BJ (cell line): ENCODE measurements at regions not wholly inside any gene's neighbourhood (a gene's known extent, or its start where the extent isn't known, plus 50 kb on each side); places are given as distances from the start of the nearest gene placed in this dataset.

ENCODE experiments used
- CTCF ChIA-PET: fragments of 350-600 bp; formaldehyde crosslinking; extraction: SDS; loops from one replicate; lab custom pipeline; 2021; ENCODE audit warnings: antibody characterized with exemption, inconsistent platforms; lab: Yijun Ruan, JAX
- POLR2A ChIA-PET: fragments of 300-600 bp; sonication (Branson Sonifier 250); formaldehyde crosslinking; extraction: SDS; loops from one replicate; lab custom pipeline; 2021; ENCODE audit warnings: antibody characterized with exemption; lab: Charles Lee
- DNase-seq: peaks from one replicate; pipeline ENCODE4 v3.0.0-alpha.2; 2011; ENCODE audit warnings: low read depth
- H3K27me3 ChIP-seq: 2 replicates; pipeline ENCODE4 v1.6.0; 2011; ENCODE audit warnings: low read length; ENCODE audit not compliant: control insufficient read depth, insufficient read depth
- H3K36me3 ChIP-seq: 2 replicates; pipeline ENCODE4 v1.5.1; 2011; ENCODE audit warnings: low read length; ENCODE audit not compliant: control insufficient read depth, insufficient read depth
- H3K4me3 ChIP-seq: 2 replicates; pipeline ENCODE4 v1.5.1; 2011; ENCODE audit warnings: low read depth, mild to moderate bottlenecking, control low read depth, low read length
- CTCF ChIP-seq: IDR thresholded peaks from 2 replicates; pipeline ENCODE4 v1.5.1; 2011; ENCODE audit warnings: low read depth, mild to moderate bottlenecking, control low read depth, inconsistent platforms, low read length, moderate library complexity; ENCODE audit not compliant: insufficient read depth

- CTCF ChIA-PET: interaction anchor here (0.8 to 1.6 kb wide), 3 partner anchors 8 to 272 kb away, joined by 3 to 6 read pairs (median 5); no protein-coding TSS in a partner anchor
- POLR2A ChIA-PET: no interaction called here
- Histone ChIP-seq H3K36me3 (no peaks in the 10 kb centered on the region), H3K4me3 (no peak overlapping the region), H3K27me3 (peaks cover 5% of the 10 kb centered on the region; the same call in 1 of the 2 replicates)
- no peak for DNase-seq
- no peak for TF ChIP-seq CTCF
Observed at GRCh38 chr20:51265361-51265760, 242.5 kb upstream of the KCNG1 start.

GRCh38 chr20:51262240-51262639 is 239.3 kb upstream of the KCNG1 start:
- Histone ChIP-seq H3K4me3 (no peak overlapping the region), H3K36me3 (no peaks in the 10 kb centered on the region), H3K27me3 (peaks cover 5% of the 10 kb centered on the region)
- TF ChIP-seq CTCF: no peak
- no peak for DNase-seq
- ChIA-PET CTCF (interaction anchor here (0.7 to 1.4 kb wide), 2 partner anchors 14 to 15 kb away, joined by 3 to 4 read pairs; no protein-coding TSS in a partner anchor), POLR2A (no interaction called here)

- no peak for DNase-seq
- Histone ChIP-seq H3K4me3 (no peak overlapping the region), H3K36me3 (no peaks in the 10 kb centered on the region), H3K27me3 (peaks cover 10% of the 10 kb centered on the region)
- ChIA-PET CTCF (no interaction called here), POLR2A (no interaction called here)
- TF ChIP-seq CTCF: no peak
Observed at GRCh38 chr20:51259455-51259854, 236.5 kb upstream of the KCNG1 start.

- ChIA-PET POLR2A (no interaction called here), CTCF (no interaction called here)
- H3K4me3 ChIP-seq: no peak overlapping the region
- H3K27me3 ChIP-seq: peaks cover 17% of the 10 kb centered on the region
- no peak for TF ChIP-seq CTCF
- no peaks in the 10 kb centered on the region for H3K36me3 ChIP-seq
- no peak for DNase-seq
Observed at GRCh38 chr20:51258582-51259165, 235.8 kb upstream of the KCNG1 start.

- CTCF ChIA-PET: interaction anchor here (1.4 kb wide), 1 partner anchor 35 kb away, joined by 3 read pairs; no protein-coding TSS in a partner anchor
- no peak for DNase-seq
- POLR2A ChIA-PET: interaction anchor here (0.5 kb wide), 1 partner anchor 274 kb away, joined by 9 read pairs; no protein-coding TSS in a partner anchor
- Histone ChIP-seq H3K27me3 (peaks cover 18% of the 10 kb centered on the region), H3K4me3 (no peak overlapping the region), H3K36me3 (no peaks in the 10 kb centered on the region)
- TF ChIP-seq CTCF: no peak
Observed at GRCh38 chr20:51255417-51255816, 232.5 kb upstream of the KCNG1 start.
